ENCODE measurements at regions not wholly inside any gene's neighbourhood (a gene's known extent, or its start where the extent isn't known, plus 50 kb on each side); places are given as distances from the start of the nearest gene placed in this dataset.
A peak's percentile ranks its signal among the peaks of the same experiment; 100 is the strongest.

- Histone ChIP-seq H3K27me3 (ENCODE audit: control insufficient read depth, insufficient read depth, low read length) (no peaks in the 10 kb centered on the region), H3K4me2 (ENCODE audit: extremely low read depth, insufficient read depth, low read length) (no peak overlapping the region), H3K9ac (ENCODE audit: insufficient read depth, low read length) (no peak overlapping the region), H2AFZ (ENCODE audit: low read length) (no peak overlapping the region), H3K9me3 (ENCODE audit: control insufficient read depth, insufficient read depth, low read depth, low read length) (no peaks in the 10 kb centered on the region), H3K4me3 (replicated peaks in 1 of 4; ENCODE audit: control extremely low read depth in 1 of 4, insufficient read depth in 1 of 4, low read depth in 3 of 4, low read length in 4 of 4) (no peak overlapping the region), H3K27ac (ENCODE audit: insufficient read depth, low read length) (no peak overlapping the region), H3K4me1 (ENCODE audit: control insufficient read depth, extremely low read depth, insufficient read depth, low read length) (no peaks in the 10 kb centered on the region), H3K79me2 (ENCODE audit: control insufficient read depth, insufficient read depth, low read length) (no peaks in the 10 kb centered on the region), H4K20me1 (ENCODE audit: control insufficient read depth, extremely low read depth, insufficient read depth, low read length) (no peaks in the 10 kb centered on the region), H3K36me3 (ENCODE audit: control insufficient read depth, insufficient read depth, low read length) (no peaks in the 10 kb centered on the region)
- no peak for TF ChIP-seq EZH2 (IDR thresholded peaks at IDR 0.05; ENCODE audit: low read length, missing control alignments)
- TF ChIP-seq, protein P1, sequence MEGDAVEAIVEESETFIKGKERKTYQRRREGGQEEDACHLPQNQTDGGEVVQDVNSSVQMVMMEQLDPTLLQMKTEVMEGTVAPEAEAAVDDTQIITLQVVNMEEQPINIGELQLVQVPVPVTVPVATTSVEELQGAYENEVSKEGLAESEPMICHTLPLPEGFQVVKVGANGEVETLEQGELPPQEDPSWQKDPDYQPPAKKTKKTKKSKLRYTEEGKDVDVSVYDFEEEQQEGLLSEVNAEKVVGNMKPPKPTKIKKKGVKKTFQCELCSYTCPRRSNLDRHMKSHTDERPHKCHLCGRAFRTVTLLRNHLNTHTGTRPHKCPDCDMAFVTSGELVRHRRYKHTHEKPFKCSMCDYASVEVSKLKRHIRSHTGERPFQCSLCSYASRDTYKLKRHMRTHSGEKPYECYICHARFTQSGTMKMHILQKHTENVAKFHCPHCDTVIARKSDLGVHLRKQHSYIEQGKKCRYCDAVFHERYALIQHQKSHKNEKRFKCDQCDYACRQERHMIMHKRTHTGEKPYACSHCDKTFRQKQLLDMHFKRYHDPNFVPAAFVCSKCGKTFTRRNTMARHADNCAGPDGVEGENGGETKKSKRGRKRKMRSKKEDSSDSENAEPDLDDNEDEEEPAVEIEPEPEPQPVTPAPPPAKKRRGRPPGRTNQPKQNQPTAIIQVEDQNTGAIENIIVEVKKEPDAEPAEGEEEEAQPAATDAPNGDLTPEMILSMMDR (conservative IDR thresholded peaks at IDR 0.05 in 1 of 2, IDR thresholded peaks at IDR 0.05 in 1 of 2; ENCODE audit: low read depth in 1 of 2, low read length in 2 of 2): no peak
- no peak for DNase-seq (ENCODE audit: low read depth in 2 of 2)
These were observed 109.8 kb downstream of the DUSP10 start for GRCh38 chr1:221632072-221632471.

GRCh38 chr1:221633841-221634409 is 108.0 kb downstream of the DUSP10 start:
- no peak overlapping the region for H3K4me3 ChIP-seq (replicated peaks in 1 of 4; ENCODE audit: control extremely low read depth in 1 of 4, insufficient read depth in 1 of 4, low read depth in 3 of 4, low read length in 4 of 4)
- no peaks in the 10 kb centered on the region for H3K27me3 ChIP-seq (ENCODE audit: control insufficient read depth, insufficient read depth, low read length)
- no peaks in the 10 kb centered on the region for H3K4me1 ChIP-seq (ENCODE audit: control insufficient read depth, extremely low read depth, insufficient read depth, low read length)
- no peaks in the 10 kb centered on the region for H3K9me3 ChIP-seq (ENCODE audit: control insufficient read depth, insufficient read depth, low read depth, low read length)
- no peaks in the 10 kb centered on the region for H4K20me1 ChIP-seq (ENCODE audit: control insufficient read depth, extremely low read depth, insufficient read depth, low read length)
- no peaks in the 10 kb centered on the region for H3K36me3 ChIP-seq (ENCODE audit: control insufficient read depth, insufficient read depth, low read length)
- TF ChIP-seq, protein P1 (conservative IDR thresholded peaks at IDR 0.05 in 1 of 2, IDR thresholded peaks at IDR 0.05 in 1 of 2; ENCODE audit: low read depth in 1 of 2, low read length in 2 of 2): no peak
- TF ChIP-seq EZH2 (IDR thresholded peaks at IDR 0.05; ENCODE audit: low read length, missing control alignments): no peak
- H2AFZ ChIP-seq (ENCODE audit: low read length): no peak overlapping the region
- H3K4me2 ChIP-seq (ENCODE audit: extremely low read depth, insufficient read depth, low read length): no peak overlapping the region
- no peak for DNase-seq (ENCODE audit: low read depth in 2 of 2)
- H3K9ac ChIP-seq (ENCODE audit: insufficient read depth, low read length): no peak overlapping the region
- H3K79me2 ChIP-seq (ENCODE audit: control insufficient read depth, insufficient read depth, low read length): no peaks in the 10 kb centered on the region
- H3K27ac ChIP-seq (ENCODE audit: insufficient read depth, low read length): no peak overlapping the region

DNA sequence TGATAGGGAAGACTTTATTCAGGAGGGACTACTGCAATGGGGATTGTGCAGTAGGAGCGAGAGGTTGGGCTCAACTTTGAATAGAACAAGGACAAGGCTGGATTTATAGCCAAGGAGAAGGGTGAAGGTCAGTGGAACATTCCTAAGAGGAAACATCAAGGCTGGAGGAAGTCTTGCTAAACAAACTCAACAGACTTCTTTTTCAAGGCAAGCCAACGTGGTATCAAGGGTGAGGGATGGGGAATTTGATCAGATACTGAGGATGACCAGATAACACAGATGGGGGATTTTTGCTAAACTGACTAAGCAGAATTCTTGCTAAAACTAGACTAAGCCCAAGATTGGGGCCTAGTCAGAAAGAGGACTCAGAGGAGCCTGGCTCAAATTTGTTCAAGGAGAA is 107.3 kb downstream of the DUSP10 start:
- DNase-seq (ENCODE audit: low read depth in 2 of 2): peak in 1 of 2 donors; percentile 12
- no peak overlapping the region for H3K27ac ChIP-seq (ENCODE audit: insufficient read depth, low read length)

More for the DNA sequence above, 107.3 kb downstream of the DUSP10 start:
- Histone ChIP-seq H3K36me3 (ENCODE audit: control insufficient read depth, insufficient read depth, low read length) (no peaks in the 10 kb centered on the region), H3K4me1 (ENCODE audit: control insufficient read depth, extremely low read depth, insufficient read depth, low read length) (no peaks in the 10 kb centered on the region), H3K27me3 (ENCODE audit: control insufficient read depth, insufficient read depth, low read length) (no peaks in the 10 kb centered on the region), H4K20me1 (ENCODE audit: control insufficient read depth, extremely low read depth, insufficient read depth, low read length) (no peaks in the 10 kb centered on the region), H3K4me3 (replicated peaks in 1 of 4; ENCODE audit: control extremely low read depth in 1 of 4, insufficient read depth in 1 of 4, low read depth in 3 of 4, low read length in 4 of 4) (no peak overlapping the region), H2AFZ (ENCODE audit: low read length) (no peak overlapping the region), H3K9me3 (ENCODE audit: control insufficient read depth, insufficient read depth, low read depth, low read length) (no peaks in the 10 kb centered on the region), H3K9ac (ENCODE audit: insufficient read depth, low read length) (no peak overlapping the region), H3K4me2 (ENCODE audit: extremely low read depth, insufficient read depth, low read length) (no peak overlapping the region), H3K79me2 (ENCODE audit: control insufficient read depth, insufficient read depth, low read length) (no peaks in the 10 kb centered on the region)
- TF ChIP-seq, protein P1 (conservative IDR thresholded peaks at IDR 0.05 in 1 of 2, IDR thresholded peaks at IDR 0.05 in 1 of 2; ENCODE audit: low read depth in 1 of 2, low read length in 2 of 2): no peak
- TF ChIP-seq EZH2 (IDR thresholded peaks at IDR 0.05; ENCODE audit: low read length, missing control alignments): no peak
